H1 (cell line): ENCODE measurements at regions not wholly inside any gene's neighbourhood (a gene's known extent, or its start where the extent isn't known, plus 50 kb on each side); places are given as distances from the start of the nearest gene placed in this dataset.

Source experiments
- CHD2 ChIP-seq: IDR thresholded peaks from 2 replicates; pipeline ENCODE4 v1.6.1; 2012; ENCODE audit warnings: low read length, improper control_type of control experiment
- SIRT6 ChIP-seq: IDR thresholded peaks from one replicate; pipeline ENCODE4 v1.7.1; 2012; ENCODE audit warnings: low read length, inconsistent platforms
- SP1 ChIP-seq: IDR thresholded peaks from 2 replicates; pipeline ENCODE4 v1.6.1; 2011; ENCODE audit warnings: low read depth, low read length
- TAF1 ChIP-seq: IDR thresholded peaks from 2 replicates; pipeline ENCODE4 v1.6.1; 2011; ENCODE audit warnings: mild to moderate bottlenecking, low read depth, low read length
- TCF12 ChIP-seq: IDR thresholded peaks from 2 replicates; pipeline ENCODE4 v1.6.1; 2011; ENCODE audit warnings: low read depth, mild to moderate bottlenecking, low read length
- TF ChIP-seq, protein P1 (sequence below): IDR thresholded peaks from 2 replicates; pipeline ENCODE4 v1.6.1; 2012; ENCODE audit warnings: inconsistent platforms

DNA sequence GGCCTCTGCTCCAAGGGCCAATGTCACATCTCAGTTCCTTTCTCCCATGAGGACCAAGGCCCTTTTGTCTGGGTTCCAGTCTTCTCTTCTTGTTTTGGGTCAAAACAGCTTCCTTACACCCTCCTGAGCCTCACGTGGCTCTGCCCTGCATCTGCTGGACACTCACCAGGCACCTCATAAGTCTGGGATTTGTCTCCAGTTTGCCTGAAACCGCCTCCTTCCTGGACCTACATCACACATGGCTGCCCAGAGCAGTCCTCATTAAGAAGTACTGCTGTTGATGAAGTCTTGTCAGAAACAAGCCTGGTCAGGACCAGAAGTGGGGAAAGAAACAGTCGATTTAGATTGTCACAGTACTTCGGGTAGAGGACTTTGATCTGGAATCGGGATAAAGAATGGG, 173.4 kb upstream of the BMPER start (continued):
- TF ChIP-seq, protein P1, sequence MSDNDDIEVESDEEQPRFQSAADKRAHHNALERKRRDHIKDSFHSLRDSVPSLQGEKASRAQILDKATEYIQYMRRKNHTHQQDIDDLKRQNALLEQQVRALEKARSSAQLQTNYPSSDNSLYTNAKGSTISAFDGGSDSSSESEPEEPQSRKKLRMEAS, result no peak
- no peak for TF ChIP-seq SIRT6
- no peak for TF ChIP-seq SP1
- no peak for TF ChIP-seq TAF1
- no peak for TF ChIP-seq CHD2
- TF ChIP-seq TCF12, result no peak
- TF ChIP-seq, all 59 proteins: peak for 0
